ENCODE measurements at regions not wholly inside any gene's neighbourhood (a gene's known extent, or its start where the extent isn't known, plus 50 kb on each side); places are given as distances from the start of the nearest gene placed in this dataset.

GRCh38 chr6:156419594-156419993 is 357.6 kb upstream of the ARID1B start:
- WGBS, 3 donors = 71 to 83% (median 78%) methylated on average over 2 of the region's 2 CpGs
- H3K9me3 ChIP-seq (ENCODE audit: control insufficient read depth in 2 of 2, insufficient read depth in 1 of 2, low read depth in 1 of 2, low read length in 1 of 2) = peaks cover 0 to 27% of the 10 kb centered on the region in 2 donors
- H3K36me3 ChIP-seq (ENCODE audit: control insufficient read depth in 3 of 3, insufficient read depth in 2 of 3, low read depth in 1 of 3, low read length in 3 of 3) = no peaks in the 10 kb centered on the region

GRCh38 chr6:156418253-156418652 is 358.9 kb upstream of the ARID1B start:
- DNase-seq (no peak), FAIRE-seq (no peak)
- H3K27ac ChIP-seq (ENCODE audit: low read depth in 1 of 3, low read length in 2 of 3) = no peak overlapping the region
- peaks cover 0 to 24% of the 10 kb centered on the region in 2 donors for H3K9me3 ChIP-seq (ENCODE audit: control insufficient read depth in 2 of 2, insufficient read depth in 1 of 2, low read depth in 1 of 2, low read length in 1 of 2)
- no peaks in the 10 kb centered on the region for H3K27me3 ChIP-seq (ENCODE audit: control insufficient read depth in 3 of 3, insufficient read depth in 3 of 3, low read length in 3 of 3)
- H3K4me3 ChIP-seq (ENCODE audit: low read depth in 1 of 3, low read length in 3 of 3) = no peak overlapping the region
- H3K4me1 ChIP-seq (ENCODE audit: control insufficient read depth in 3 of 3, insufficient read depth in 2 of 3, low read depth in 1 of 3, low read length in 2 of 3) = no peaks in the 10 kb centered on the region
- WGBS, 3 donors = 82 to 100% (median 96%) methylated on average over 1 of the region's 1 CpG
- no peaks in the 10 kb centered on the region for H3K36me3 ChIP-seq (ENCODE audit: control insufficient read depth in 3 of 3, insufficient read depth in 2 of 3, low read depth in 1 of 3, low read length in 3 of 3)

More at GRCh38 chr6:156419594-156419993, 357.6 kb upstream of the ARID1B start:
- no peak for DNase-seq
- FAIRE-seq = no peak
- Histone ChIP-seq H3K27me3 (ENCODE audit: control insufficient read depth in 3 of 3, insufficient read depth in 3 of 3, low read length in 3 of 3) (no peaks in the 10 kb centered on the region), H3K4me3 (ENCODE audit: low read depth in 1 of 3, low read length in 3 of 3) (no peak overlapping the region), H3K4me1 (ENCODE audit: control insufficient read depth in 3 of 3, insufficient read depth in 2 of 3, low read depth in 1 of 3, low read length in 2 of 3) (no peaks in the 10 kb centered on the region), H3K27ac (ENCODE audit: low read depth in 1 of 3, low read length in 2 of 3) (no peak overlapping the region)

- no peaks in the 10 kb centered on the region for H3K36me3 ChIP-seq (ENCODE audit: control insufficient read depth in 3 of 3, insufficient read depth in 2 of 3, low read depth in 1 of 3, low read length in 3 of 3)
- peaks cover 0 to 8% of the 10 kb centered on the region in 2 donors for H3K9me3 ChIP-seq (ENCODE audit: control insufficient read depth in 2 of 2, insufficient read depth in 1 of 2, low read depth in 1 of 2, low read length in 1 of 2)
- WGBS, 3 donors = 76 to 96% (median 93%) methylated on average over 1 of the region's 1 CpG
- FAIRE-seq (no peak), DNase-seq (no peak)
- no peaks in the 10 kb centered on the region for H3K4me1 ChIP-seq (ENCODE audit: control insufficient read depth in 3 of 3, insufficient read depth in 2 of 3, low read depth in 1 of 3, low read length in 2 of 3)
- H3K4me3 ChIP-seq (ENCODE audit: low read depth in 1 of 3, low read length in 3 of 3) = no peak overlapping the region
- no peaks in the 10 kb centered on the region for H3K27me3 ChIP-seq (ENCODE audit: control insufficient read depth in 3 of 3, insufficient read depth in 3 of 3, low read length in 3 of 3)
- H3K27ac ChIP-seq (ENCODE audit: low read depth in 1 of 3, low read length in 2 of 3) = no peak overlapping the region
These were observed 360.8 kb upstream of the ARID1B start for GRCh38 chr6:156416391-156416790.

DNA sequence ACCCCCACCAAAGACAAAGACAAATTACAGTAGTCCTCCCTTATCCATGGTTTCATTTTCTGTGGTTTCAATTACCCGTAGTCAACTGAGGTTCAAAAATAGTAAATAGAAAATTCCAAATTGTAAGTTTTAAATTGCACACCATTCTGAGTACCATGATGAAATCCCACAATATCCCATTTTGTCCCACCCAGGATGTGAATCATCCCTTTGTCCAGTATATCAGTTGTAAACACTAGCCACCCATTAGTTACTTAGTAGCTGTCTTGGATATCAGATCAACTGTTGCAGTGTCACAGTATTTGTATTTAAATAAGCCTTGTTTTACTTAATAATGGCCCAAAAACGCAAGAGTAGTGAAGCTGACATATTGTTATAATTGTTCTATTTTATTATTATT is 364.0 kb upstream of the ARID1B start:
- Histone ChIP-seq H3K9me3 (ENCODE audit: control insufficient read depth in 2 of 2, insufficient read depth in 1 of 2, low read depth in 1 of 2, low read length in 1 of 2) (peaks cover 0 to 4% of the 10 kb centered on the region in 2 donors), H3K27me3 (ENCODE audit: control insufficient read depth in 3 of 3, insufficient read depth in 3 of 3, low read length in 3 of 3) (no peaks in the 10 kb centered on the region), H3K4me1 (ENCODE audit: control insufficient read depth in 3 of 3, insufficient read depth in 2 of 3, low read depth in 1 of 3, low read length in 2 of 3) (no peaks in the 10 kb centered on the region), H3K4me3 (ENCODE audit: low read depth in 1 of 3, low read length in 3 of 3) (no peak overlapping the region), H3K27ac (ENCODE audit: low read depth in 1 of 3, low read length in 2 of 3) (no peak overlapping the region), H3K36me3 (ENCODE audit: control insufficient read depth in 3 of 3, insufficient read depth in 2 of 3, low read depth in 1 of 3, low read length in 3 of 3) (no peaks in the 10 kb centered on the region)
- DNase-seq (no peak), FAIRE-seq (no peak)
- WGBS, 3 donors = 73 to 80% (median 75%) methylated on average over 2 of the region's 2 CpGs

DNA sequence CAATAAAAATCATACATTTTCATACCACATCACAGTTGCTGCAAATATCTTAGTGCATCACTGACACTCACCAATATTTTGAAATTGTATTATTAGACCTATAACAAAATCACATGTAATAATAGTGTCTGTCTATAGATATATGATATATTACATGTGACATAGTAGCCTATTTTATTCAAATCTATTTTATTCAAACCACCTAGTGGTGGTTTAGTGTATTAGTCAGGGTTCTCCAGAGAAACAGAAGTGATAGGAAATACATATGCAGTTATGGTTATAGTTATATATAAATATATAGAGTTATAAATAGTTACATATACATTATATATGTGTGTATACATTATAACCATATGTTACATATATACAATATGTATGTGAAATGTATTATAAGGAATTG is 366.5 kb upstream of the ARID1B start:
- Histone ChIP-seq H3K4me1 (ENCODE audit: control insufficient read depth in 3 of 3, insufficient read depth in 2 of 3, low read depth in 1 of 3, low read length in 2 of 3) (no peaks in the 10 kb centered on the region), H3K9me3 (ENCODE audit: control insufficient read depth in 2 of 2, insufficient read depth in 1 of 2, low read depth in 1 of 2, low read length in 1 of 2) (peaks cover 0 to 4% of the 10 kb centered on the region in 2 donors), H3K4me3 (ENCODE audit: low read depth in 1 of 3, low read length in 3 of 3) (no peak overlapping the region), H3K27ac (ENCODE audit: low read depth in 1 of 3, low read length in 2 of 3) (no peak overlapping the region), H3K27me3 (ENCODE audit: control insufficient read depth in 3 of 3, insufficient read depth in 3 of 3, low read length in 3 of 3) (no peaks in the 10 kb centered on the region), H3K36me3 (ENCODE audit: control insufficient read depth in 3 of 3, insufficient read depth in 2 of 3, low read depth in 1 of 3, low read length in 3 of 3) (no peaks in the 10 kb centered on the region)
- FAIRE-seq (no peak), DNase-seq (no peak)

DNA sequence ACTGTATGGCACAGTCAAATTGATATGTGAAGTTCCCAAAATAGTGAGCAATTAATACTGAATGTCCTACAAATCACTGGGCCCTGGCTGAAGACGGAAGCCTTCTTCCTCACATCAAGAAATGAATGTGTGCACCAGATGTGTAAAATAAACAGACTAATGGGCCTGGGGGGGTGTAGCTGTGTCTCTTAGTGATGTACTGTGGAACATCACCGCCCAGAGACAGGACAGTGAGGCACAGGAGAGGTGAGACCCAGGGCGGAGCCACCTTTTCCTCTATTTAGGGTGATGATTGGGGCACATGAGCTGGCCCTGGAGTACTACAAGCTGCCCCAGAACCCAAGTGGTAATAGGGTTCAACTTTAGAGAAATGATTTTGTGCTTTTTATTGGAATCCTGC is 368.5 kb upstream of the ARID1B start:
- no peak for DNase-seq
- Histone ChIP-seq H3K4me3 (ENCODE audit: low read depth in 1 of 3, low read length in 3 of 3) (no peak overlapping the region), H3K27ac (ENCODE audit: low read depth in 1 of 3, low read length in 2 of 3) (no peak overlapping the region), H3K4me1 (ENCODE audit: control insufficient read depth in 3 of 3, insufficient read depth in 2 of 3, low read depth in 1 of 3, low read length in 2 of 3) (no peaks in the 10 kb centered on the region), H3K9me3 (ENCODE audit: control insufficient read depth in 2 of 2, insufficient read depth in 1 of 2, low read depth in 1 of 2, low read length in 1 of 2) (peaks cover 0 to 4% of the 10 kb centered on the region in 2 donors), H3K36me3 (ENCODE audit: control insufficient read depth in 3 of 3, insufficient read depth in 2 of 3, low read depth in 1 of 3, low read length in 3 of 3) (no peaks in the 10 kb centered on the region), H3K27me3 (ENCODE audit: control insufficient read depth in 3 of 3, insufficient read depth in 3 of 3, low read length in 3 of 3) (no peaks in the 10 kb centered on the region)
- WGBS, 3 donors = 81 to 92% (median 81%) methylated on average over 3 of the region's 3 CpGs
- FAIRE-seq = no peak

GRCh38 chr6:156407334-156407733 is 369.8 kb upstream of the ARID1B start:
- H3K27me3 ChIP-seq (ENCODE audit: control insufficient read depth in 3 of 3, insufficient read depth in 3 of 3, low read length in 3 of 3) = no peaks in the 10 kb centered on the region
- no peak overlapping the region for H3K4me3 ChIP-seq (ENCODE audit: low read depth in 1 of 3, low read length in 3 of 3)
- H3K36me3 ChIP-seq (ENCODE audit: control insufficient read depth in 3 of 3, insufficient read depth in 2 of 3, low read depth in 1 of 3, low read length in 3 of 3) = no peaks in the 10 kb centered on the region
- H3K27ac ChIP-seq (ENCODE audit: low read depth in 1 of 3, low read length in 2 of 3) = no peak overlapping the region
- H3K4me1 ChIP-seq (ENCODE audit: control insufficient read depth in 3 of 3, insufficient read depth in 2 of 3, low read depth in 1 of 3, low read length in 2 of 3) = no peaks in the 10 kb centered on the region
- H3K9me3 ChIP-seq (ENCODE audit: control insufficient read depth in 2 of 2, insufficient read depth in 1 of 2, low read depth in 1 of 2, low read length in 1 of 2) = peaks cover 0 to 4% of the 10 kb centered on the region in 2 donors
- 75 to 87% (median 82%) methylated on average over 3 of the region's 3 CpGs for WGBS, 3 donors
- FAIRE-seq (no peak), DNase-seq (no peak)

DNA sequence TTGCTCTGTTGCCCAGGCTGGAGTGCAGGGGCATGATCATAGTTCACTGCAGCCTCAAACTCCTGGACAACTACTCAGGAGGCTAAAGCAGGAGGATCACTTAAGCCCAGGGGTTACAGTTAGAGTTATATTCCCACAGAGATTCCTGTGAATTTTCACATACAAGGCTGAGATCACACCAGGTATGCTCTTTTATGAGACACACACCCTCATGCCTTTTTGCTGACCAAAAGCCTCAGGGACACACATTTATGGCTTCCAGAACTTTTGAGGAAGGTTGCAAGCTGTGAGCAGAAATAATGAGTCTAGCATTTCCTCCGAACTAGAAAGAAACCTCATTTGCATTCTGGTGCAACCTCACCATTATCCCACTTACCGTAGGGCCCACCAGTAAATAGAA is 370.5 kb upstream of the ARID1B start:
- no peaks in the 10 kb centered on the region for H3K27me3 ChIP-seq (ENCODE audit: control insufficient read depth in 3 of 3, insufficient read depth in 3 of 3, low read length in 3 of 3)
- 83 to 95% (median 93%) methylated on average over 2 of the region's 2 CpGs for WGBS, 3 donors
- no peak overlapping the region for H3K27ac ChIP-seq (ENCODE audit: low read depth in 1 of 3, low read length in 2 of 3)
- no peaks in the 10 kb centered on the region for H3K4me1 ChIP-seq (ENCODE audit: control insufficient read depth in 3 of 3, insufficient read depth in 2 of 3, low read depth in 1 of 3, low read length in 2 of 3)
- no peak overlapping the region for H3K4me3 ChIP-seq (ENCODE audit: low read depth in 1 of 3, low read length in 3 of 3)
- H3K9me3 ChIP-seq (ENCODE audit: control insufficient read depth in 2 of 2, insufficient read depth in 1 of 2, low read depth in 1 of 2, low read length in 1 of 2) = peaks cover 0 to 4% of the 10 kb centered on the region in 2 donors
- DNase-seq (no peak), FAIRE-seq (no peak)
- no peaks in the 10 kb centered on the region for H3K36me3 ChIP-seq (ENCODE audit: control insufficient read depth in 3 of 3, insufficient read depth in 2 of 3, low read depth in 1 of 3, low read length in 3 of 3)

GRCh38 chr6:156406099-156406498 is 371.1 kb upstream of the ARID1B start:
- no peak for FAIRE-seq
- H3K9me3 ChIP-seq (ENCODE audit: control insufficient read depth in 2 of 2, insufficient read depth in 1 of 2, low read depth in 1 of 2, low read length in 1 of 2) = no peaks in the 10 kb centered on the region
- DNase-seq = no peak
- H3K27me3 ChIP-seq (ENCODE audit: control insufficient read depth in 3 of 3, insufficient read depth in 3 of 3, low read length in 3 of 3) = no peaks in the 10 kb centered on the region
- WGBS, 3 donors = 92 to 94% (median 93%) methylated on average over 3 of the region's 3 CpGs
- H3K36me3 ChIP-seq (ENCODE audit: control insufficient read depth in 3 of 3, insufficient read depth in 2 of 3, low read depth in 1 of 3, low read length in 3 of 3) = no peaks in the 10 kb centered on the region
- H3K27ac ChIP-seq (ENCODE audit: low read depth in 1 of 3, low read length in 2 of 3) = no peak overlapping the region
- H3K4me1 ChIP-seq (ENCODE audit: control insufficient read depth in 3 of 3, insufficient read depth in 2 of 3, low read depth in 1 of 3, low read length in 2 of 3) = no peaks in the 10 kb centered on the region
- H3K4me3 ChIP-seq (ENCODE audit: low read depth in 1 of 3, low read length in 3 of 3) = no peak overlapping the region
